GM12878 (cell line): ENCODE measurements at regions not wholly inside any gene's neighbourhood (a gene's known extent, or its start where the extent isn't known, plus 50 kb on each side); places are given as distances from the start of the nearest gene placed in this dataset.

Experiments
- ATAC-seq: fragments of 200-7000 bp; cut with Tn5 transposase; 3 replicates; pipeline ENCODE4 v1.9.1; 2020; ENCODE audit warnings: mild to moderate bottlenecking, moderate library complexity
- BruUV-seq: library from RNA; stranded (reverse); fragments of 400-500 nt; replicated peaks from 2 replicates; lab custom pipeline; 2021; lab: Mats Ljungman, UMichigan
- CTCF ChIA-PET: fragments of 300-600 bp; sonication (Branson Sonifier 250); formaldehyde crosslinking; extraction: SDS; loops from one replicate; lab custom pipeline; 2021; ENCODE audit warnings: inconsistent platforms; lab: Yijun Ruan, JAX
- POLR2A ChIA-PET: fragments of 350-600 bp; formaldehyde crosslinking; extraction: SDS; loops from one replicate; lab custom pipeline; 2021; ENCODE audit warnings: inconsistent platforms; lab: Charles Lee
- RAD21 ChIA-PET: fragments of 300-600 bp; sonication (Branson Sonifier 250); formaldehyde crosslinking; loops from one replicate; lab custom pipeline; 2023; ENCODE audit warnings: antibody characterized with exemption; ENCODE audit not compliant: unreplicated experiment; lab: Charles Lee
- SMC1A ChIA-PET: fragments of 300-600 bp; sonication (Branson Sonifier 250); formaldehyde crosslinking; loops from one replicate; lab custom pipeline; 2023; ENCODE audit not compliant: unreplicated experiment, uncharacterized antibody; lab: Charles Lee
- DNase-seq: peaks from one replicate; pipeline ENCODE4 v3.0.0-alpha.2; 2011; ENCODE audit warnings: low read depth, low spot score
- FAIRE-seq: peaks from 3 replicates; lab custom pipeline; 2011; peaks lifted over from hg19 to GRCh38; lab: Jason Lieb, UNC
- H2AFZ ChIP-seq: 2 replicates; pipeline ENCODE4 v1.6.0; 2011; ENCODE audit warnings: low read depth, low read length, control low read depth; ENCODE audit not compliant: control insufficient read depth
- H3K27ac ChIP-seq: 2 replicates; pipeline ENCODE4 v1.5.1; 2011; ENCODE audit warnings: control low read depth; ENCODE audit not compliant: control insufficient read depth, insufficient read depth
- H3K27me3 ChIP-seq, 2 experiments: replicated peaks in 1 of 2; 2 replicates each; pipeline versions ENCODE4 v1.6.0 to v1.6.1; 2011; ENCODE audit warnings: low read length in 1 of 2; ENCODE audit not compliant: control insufficient read depth in 2 of 2, insufficient read depth in 2 of 2
- H3K36me3 ChIP-seq, 2 experiments: 2 replicates each; pipeline ENCODE4 v1.5.1; 2011; ENCODE audit warnings: low read length in 1 of 2; ENCODE audit not compliant: control insufficient read depth in 2 of 2, insufficient read depth in 2 of 2
- H3K4me1 ChIP-seq: 2 replicates; pipeline ENCODE4 v1.6.1; 2011; ENCODE audit warnings: mild to moderate bottlenecking, low read length, moderate library complexity, mixed read lengths; ENCODE audit not compliant: control insufficient read depth, insufficient read depth
- H3K4me2 ChIP-seq: 2 replicates; pipeline ENCODE4 v1.6.0; 2011; ENCODE audit warnings: control low read depth; ENCODE audit not compliant: control insufficient read depth, insufficient read depth
- H3K4me3 ChIP-seq: fragments of 200-600 bp; sonication (generic); 2 replicates; pipeline ENCODE4 v1.5.1; 2016
- H3K79me2 ChIP-seq: 2 replicates; pipeline ENCODE4 v1.6.0; 2011; ENCODE audit warnings: low read length; ENCODE audit not compliant: control insufficient read depth, insufficient read depth
- H3K9ac ChIP-seq: 2 replicates; pipeline ENCODE4 v1.8.0; 2011; ENCODE audit warnings: low read length, control low read depth, mixed read lengths; ENCODE audit not compliant: control insufficient read depth, insufficient read depth
- H3K9me3 ChIP-seq: replicated peaks from 3 replicates; pipeline ENCODE4 v1.5.1; 2011; ENCODE audit warnings: mild to moderate bottlenecking, low read length; ENCODE audit not compliant: control insufficient read depth, insufficient read depth
- H4K20me1 ChIP-seq: 2 replicates; pipeline ENCODE4 v1.6.0; 2011; ENCODE audit not compliant: control insufficient read depth, insufficient read depth
- JUNB ChIP-seq: IDR thresholded peaks from 2 replicates; pipeline ENCODE4 v1.6.1; 2016; ENCODE audit warnings: antibody characterized with exemption, mild to moderate bottlenecking
- LARP7 ChIP-seq: fragments of 450-650 bp; IDR thresholded peaks from 2 replicates; pipeline ENCODE4 v1.6.1; 2017; ENCODE audit warnings: mild to moderate bottlenecking
- NR2F1 ChIP-seq: fragments of 450-650 bp; conservative IDR thresholded peaks from 2 replicates; pipeline ENCODE4 v1.6.1; 2017; ENCODE audit warnings: mild to moderate bottlenecking
- NRF1 ChIP-seq: conservative IDR thresholded peaks from 2 replicates; pipeline ENCODE4 v1.6.1; 2011; ENCODE audit warnings: mild to moderate bottlenecking, low read depth, low read length, improper control_type of control experiment
- RCOR1 ChIP-seq: conservative IDR thresholded peaks from 2 replicates; pipeline ENCODE4 v1.6.1; 2012; ENCODE audit warnings: low read depth, low read length, improper control_type of control experiment
- SIX5 ChIP-seq: IDR thresholded peaks from 2 replicates; pipeline ENCODE4 v1.6.1; 2011; ENCODE audit warnings: mild to moderate bottlenecking, low read depth, low read length, moderate library complexity; ENCODE audit not compliant: severe bottlenecking
- SMAD1 ChIP-seq: fragments of 450-650 bp; IDR thresholded peaks from 2 replicates; pipeline ENCODE4 v1.6.1; 2018; ENCODE audit warnings: mild to moderate bottlenecking, low read depth; ENCODE audit not compliant: partially characterized antibody
- SRF ChIP-seq, 2 experiments: IDR thresholded peaks; 2 replicates each; pipeline ENCODE4 v1.6.1; 2011; ENCODE audit warnings: low read depth in 2 of 2, low read length in 2 of 2, mild to moderate bottlenecking in 1 of 2, moderate library complexity in 1 of 2
- WGBS: methylation state at CpG from one replicate; pipeline ENCODE4 v1.1.6; 2016; ENCODE audit warnings: low lambda C conversion rate; ENCODE audit not compliant: insufficient replicate concordance, insufficient coverage; ENCODE audit errors: missing lambda C conversion rate; 5-methylcytosine and 5-hydroxymethylcytosine counted together
- in situ Hi-C: fragments of 300-500 bp; cut with MboI; formaldehyde crosslinking; loops from 9 replicates; pipeline ENCODE4 v1.14.3; 2018; ENCODE audit warnings: mixed read lengths
- intact Hi-C: fragments of 100-400 bp; cut with micrococcal nuclease; formaldehyde crosslinking; loops from one replicate; pipeline ENCODE4 v1.14.2; 2022; ENCODE audit not compliant: unreplicated experiment
- TF ChIP-seq, protein P1 (sequence below): fragments of 450-650 bp; IDR thresholded peaks from 2 replicates; pipeline ENCODE4 v1.6.1; 2017; ENCODE audit warnings: antibody characterized with exemption, mild to moderate bottlenecking, moderate library complexity
- TF ChIP-seq, protein P2 (sequence below): IDR thresholded peaks from 2 replicates; pipeline ENCODE4 v1.6.1; 2012; ENCODE audit warnings: mild to moderate bottlenecking, low read depth, low read length

DNA sequence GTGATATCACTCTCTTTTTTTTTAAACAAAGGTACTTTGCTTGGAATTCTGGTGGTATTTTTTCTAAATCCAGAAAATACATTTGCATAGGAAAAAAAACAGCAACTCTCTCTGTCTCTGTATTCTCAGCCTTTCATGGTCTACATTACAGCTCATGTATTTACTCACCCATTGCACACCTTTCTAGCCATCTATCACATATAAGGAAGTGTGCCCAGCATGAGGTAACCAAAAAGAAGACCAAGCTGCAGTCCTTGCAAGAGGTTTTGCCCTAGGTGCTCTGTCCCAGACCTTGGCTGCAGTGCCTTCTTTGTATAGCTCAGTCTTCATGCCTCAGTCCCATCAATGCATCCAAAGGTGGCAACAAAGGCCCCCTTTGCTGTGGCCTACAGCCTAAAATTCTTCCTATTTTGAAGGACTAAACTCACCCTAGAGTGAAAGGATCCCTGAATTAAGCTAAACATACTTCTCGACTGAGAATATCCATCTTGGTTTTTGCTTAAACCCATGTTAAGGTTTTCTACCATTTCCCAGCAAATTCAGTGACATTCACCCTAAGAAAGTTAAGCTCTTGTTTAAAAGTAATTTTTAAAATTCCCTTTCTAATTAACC lies 446.4 kb downstream of the KIF4B start:
- FAIRE-seq = no peak
- TF ChIP-seq RCOR1 (no peak), SRF (IDR thresholded peaks at IDR 0.05; ENCODE audit: low read depth in 2 of 2, low read length in 2 of 2) (no peak), LARP7 (no peak), SMAD1 (no peak), JUNB (no peak), NRF1 (no peak), NR2F1 (no peak), SIX5 (no peak)
- TF ChIP-seq, protein P1, sequence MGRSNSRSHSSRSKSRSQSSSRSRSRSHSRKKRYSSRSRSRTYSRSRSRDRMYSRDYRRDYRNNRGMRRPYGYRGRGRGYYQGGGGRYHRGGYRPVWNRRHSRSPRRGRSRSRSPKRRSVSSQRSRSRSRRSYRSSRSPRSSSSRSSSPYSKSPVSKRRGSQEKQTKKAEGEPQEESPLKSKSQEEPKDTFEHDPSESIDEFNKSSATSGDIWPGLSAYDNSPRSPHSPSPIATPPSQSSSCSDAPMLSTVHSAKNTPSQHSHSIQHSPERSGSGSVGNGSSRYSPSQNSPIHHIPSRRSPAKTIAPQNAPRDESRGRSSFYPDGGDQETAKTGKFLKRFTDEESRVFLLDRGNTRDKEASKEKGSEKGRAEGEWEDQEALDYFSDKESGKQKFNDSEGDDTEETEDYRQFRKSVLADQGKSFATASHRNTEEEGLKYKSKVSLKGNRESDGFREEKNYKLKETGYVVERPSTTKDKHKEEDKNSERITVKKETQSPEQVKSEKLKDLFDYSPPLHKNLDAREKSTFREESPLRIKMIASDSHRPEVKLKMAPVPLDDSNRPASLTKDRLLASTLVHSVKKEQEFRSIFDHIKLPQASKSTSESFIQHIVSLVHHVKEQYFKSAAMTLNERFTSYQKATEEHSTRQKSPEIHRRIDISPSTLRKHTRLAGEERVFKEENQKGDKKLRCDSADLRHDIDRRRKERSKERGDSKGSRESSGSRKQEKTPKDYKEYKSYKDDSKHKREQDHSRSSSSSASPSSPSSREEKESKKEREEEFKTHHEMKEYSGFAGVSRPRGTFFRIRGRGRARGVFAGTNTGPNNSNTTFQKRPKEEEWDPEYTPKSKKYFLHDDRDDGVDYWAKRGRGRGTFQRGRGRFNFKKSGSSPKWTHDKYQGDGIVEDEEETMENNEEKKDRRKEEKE = no peak
- TF ChIP-seq, protein P2, sequence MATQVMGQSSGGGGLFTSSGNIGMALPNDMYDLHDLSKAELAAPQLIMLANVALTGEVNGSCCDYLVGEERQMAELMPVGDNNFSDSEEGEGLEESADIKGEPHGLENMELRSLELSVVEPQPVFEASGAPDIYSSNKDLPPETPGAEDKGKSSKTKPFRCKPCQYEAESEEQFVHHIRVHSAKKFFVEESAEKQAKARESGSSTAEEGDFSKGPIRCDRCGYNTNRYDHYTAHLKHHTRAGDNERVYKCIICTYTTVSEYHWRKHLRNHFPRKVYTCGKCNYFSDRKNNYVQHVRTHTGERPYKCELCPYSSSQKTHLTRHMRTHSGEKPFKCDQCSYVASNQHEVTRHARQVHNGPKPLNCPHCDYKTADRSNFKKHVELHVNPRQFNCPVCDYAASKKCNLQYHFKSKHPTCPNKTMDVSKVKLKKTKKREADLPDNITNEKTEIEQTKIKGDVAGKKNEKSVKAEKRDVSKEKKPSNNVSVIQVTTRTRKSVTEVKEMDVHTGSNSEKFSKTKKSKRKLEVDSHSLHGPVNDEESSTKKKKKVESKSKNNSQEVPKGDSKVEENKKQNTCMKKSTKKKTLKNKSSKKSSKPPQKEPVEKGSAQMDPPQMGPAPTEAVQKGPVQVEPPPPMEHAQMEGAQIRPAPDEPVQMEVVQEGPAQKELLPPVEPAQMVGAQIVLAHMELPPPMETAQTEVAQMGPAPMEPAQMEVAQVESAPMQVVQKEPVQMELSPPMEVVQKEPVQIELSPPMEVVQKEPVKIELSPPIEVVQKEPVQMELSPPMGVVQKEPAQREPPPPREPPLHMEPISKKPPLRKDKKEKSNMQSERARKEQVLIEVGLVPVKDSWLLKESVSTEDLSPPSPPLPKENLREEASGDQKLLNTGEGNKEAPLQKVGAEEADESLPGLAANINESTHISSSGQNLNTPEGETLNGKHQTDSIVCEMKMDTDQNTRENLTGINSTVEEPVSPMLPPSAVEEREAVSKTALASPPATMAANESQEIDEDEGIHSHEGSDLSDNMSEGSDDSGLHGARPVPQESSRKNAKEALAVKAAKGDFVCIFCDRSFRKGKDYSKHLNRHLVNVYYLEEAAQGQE = no peak
- no peak overlapping the region for H3K4me3 ChIP-seq
- no peaks in the 10 kb centered on the region for H3K36me3 ChIP-seq
- no peaks in the 10 kb centered on the region for H3K9me3 ChIP-seq
- ChIA-PET POLR2A (no interaction called here), RAD21 (no interaction called here), CTCF (no interaction called here), SMC1A (no interaction called here)
- H3K27ac ChIP-seq = no peak overlapping the region
- DNase-seq = no peak
- no peak overlapping the region for H3K4me2 ChIP-seq
- ATAC-seq = no peak
- in situ Hi-C loops = no loop called here
- intact Hi-C loops = no loop called here
- no peaks in the 10 kb centered on the region for H3K79me2 ChIP-seq
- H2AFZ ChIP-seq = no peak overlapping the region
- H3K27me3 ChIP-seq = no peaks in the 10 kb centered on the region
- 82% methylated on average over 1 of the region's 1 CpG for WGBS
- H3K9ac ChIP-seq = no peak overlapping the region
- no peaks in the 10 kb centered on the region for H3K4me1 ChIP-seq
- H4K20me1 ChIP-seq = no peaks in the 10 kb centered on the region
- BruUV-seq = no TSS peak
